ENCODE measurements at regions not wholly inside any gene's neighbourhood (a gene's known extent, or its start where the extent isn't known, plus 50 kb on each side); places are given as distances from the start of the nearest gene placed in this dataset.
A peak's percentile ranks its signal among the peaks of the same experiment; 100 is the strongest.
"Not testable (repeated sequence)": the region's sequence is repeated elsewhere in the genome, so short reads cannot be mapped to it uniquely, and the experiment has no call there.

DNA sequence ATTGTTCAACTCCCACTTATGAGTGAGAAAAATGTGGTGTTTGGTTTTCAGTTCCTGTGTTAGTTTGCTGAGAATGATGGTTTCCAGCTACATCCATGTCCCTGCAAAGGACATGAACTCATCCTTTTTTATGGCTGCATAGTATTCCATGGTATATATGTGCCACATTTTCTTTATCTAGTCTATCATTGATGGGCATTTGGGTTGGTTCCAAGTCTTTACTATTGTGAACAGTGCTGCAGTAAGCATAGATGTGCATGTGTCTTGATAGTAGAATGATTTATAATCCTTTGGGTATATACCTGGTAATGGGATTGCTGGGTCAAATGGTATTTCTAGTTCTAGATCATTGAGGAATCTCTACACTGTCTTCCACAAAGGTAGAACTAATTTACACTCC, 613.0 kb upstream of the MIR17HG start:
- DNase-seq, result not testable (repeated sequence)

DNA sequence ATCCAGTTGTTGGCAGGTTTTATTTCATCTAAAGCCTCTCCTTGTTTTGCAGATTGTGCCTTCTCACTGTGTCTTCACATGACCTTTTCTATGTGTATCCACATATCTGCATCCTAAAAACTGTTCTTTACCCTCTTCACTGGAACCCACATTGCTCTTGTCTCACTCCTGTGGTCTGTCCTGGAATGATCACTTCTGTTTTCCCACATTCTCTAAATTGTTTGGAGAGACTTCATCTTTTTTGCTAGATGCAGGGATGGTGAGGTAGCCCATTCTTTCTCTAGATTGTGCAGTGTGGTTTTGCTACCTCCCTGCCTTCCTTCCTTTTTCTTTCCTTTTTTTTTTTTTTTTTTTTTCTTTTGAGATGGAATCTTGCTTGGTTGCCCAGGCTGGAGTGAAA, 608.6 kb upstream of the MIR17HG start:
- DNase-seq, result no peak

DNA sequence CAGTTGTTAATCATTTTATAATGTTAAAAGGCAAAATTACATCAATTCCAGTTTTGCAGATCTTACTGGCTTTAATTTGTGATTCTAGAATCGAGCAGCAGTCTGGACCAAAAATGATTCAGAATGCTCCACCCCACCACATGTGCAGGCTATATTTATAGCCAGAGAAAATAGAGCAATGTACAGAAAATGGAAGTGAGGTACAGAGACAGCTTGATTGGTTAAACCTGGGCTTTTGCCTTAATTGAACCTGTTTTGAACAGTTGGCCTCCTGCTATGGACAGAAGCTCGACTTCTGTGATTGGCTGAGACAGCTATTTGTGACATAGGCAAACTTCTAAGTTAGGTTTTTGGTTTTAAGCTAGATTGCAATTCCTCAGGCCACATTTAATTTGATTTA, 607.4 kb upstream of the MIR17HG start:
- no peak for DNase-seq

DNA sequence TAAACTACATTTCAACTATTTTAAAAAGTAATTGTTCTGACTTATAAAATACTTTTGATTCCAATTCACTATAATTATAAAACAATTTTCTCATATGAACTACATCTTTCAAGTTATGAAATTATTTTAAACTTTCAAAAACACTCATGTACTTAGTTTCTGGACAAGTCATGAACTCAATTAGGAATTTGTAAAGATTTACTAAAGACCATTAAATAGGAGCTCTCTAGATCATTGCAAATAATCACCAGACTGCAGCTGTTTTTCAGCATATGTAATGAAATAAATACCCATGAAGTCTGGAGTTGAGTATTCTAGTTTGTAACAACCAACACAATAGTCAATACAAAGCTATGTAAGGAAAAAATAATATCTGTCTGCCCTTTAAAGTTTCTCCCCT, 605.1 kb upstream of the MIR17HG start:
- DNase-seq, result no peak

DNA sequence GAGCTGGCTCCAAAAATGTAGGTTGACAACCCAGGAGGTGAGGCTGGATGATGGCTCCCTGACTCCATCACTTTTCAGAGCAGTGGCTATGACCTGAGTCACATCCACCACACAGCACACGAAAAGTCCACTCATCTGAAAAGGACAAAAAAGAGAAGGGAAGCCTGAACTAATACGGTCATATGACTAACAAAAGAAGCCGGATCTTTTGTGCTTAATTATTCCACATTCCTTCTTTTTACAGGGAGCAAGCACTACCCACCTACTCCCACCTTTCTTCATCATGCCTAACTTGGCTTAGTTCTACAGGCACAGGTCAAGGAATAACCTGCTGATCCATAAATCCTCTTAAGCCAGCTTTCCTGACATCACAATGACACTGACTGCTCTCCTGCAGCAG, 601.3 kb upstream of the MIR17HG start:
- no peak for DNase-seq

DNA sequence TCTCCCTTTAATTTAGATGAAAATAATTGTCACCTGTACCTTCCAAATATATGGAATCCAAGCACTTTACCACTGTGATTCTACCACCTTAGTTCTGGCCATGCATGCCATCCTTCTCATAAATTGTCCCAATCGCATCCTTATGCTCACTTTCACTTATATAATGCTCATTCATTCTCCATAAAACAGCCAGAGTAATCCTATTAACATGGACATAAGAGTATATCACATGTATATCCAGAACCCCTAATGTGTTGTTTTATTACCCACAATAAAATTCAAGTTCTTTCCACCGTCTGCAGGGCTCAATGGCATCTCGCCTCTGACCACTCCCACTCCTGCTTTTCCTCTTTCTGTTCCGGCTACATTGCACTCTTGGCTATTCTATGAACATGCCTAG, 597.5 kb upstream of the MIR17HG start:
- DNase-seq, result no peak

DNA sequence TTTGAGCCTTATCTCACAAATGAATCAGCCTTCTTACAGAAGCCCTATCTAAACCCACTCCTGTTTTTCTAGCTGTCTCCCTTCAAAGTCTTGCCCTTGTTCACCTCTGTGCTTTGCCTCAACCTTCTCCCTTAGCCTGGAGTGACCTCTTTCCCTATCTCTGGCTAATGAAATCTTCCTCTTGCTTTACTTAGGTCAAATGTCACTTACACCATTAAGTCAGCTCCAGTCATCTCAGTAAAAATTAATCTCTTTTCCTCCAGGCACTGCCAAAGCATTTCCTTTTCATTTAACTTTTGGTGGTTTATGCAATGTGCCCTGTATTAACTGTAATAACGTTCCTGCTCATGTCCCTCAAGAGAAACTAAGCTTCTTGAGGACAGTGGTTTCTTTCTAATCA, 596.5 kb upstream of the MIR17HG start:
- no peak for DNase-seq

DNA sequence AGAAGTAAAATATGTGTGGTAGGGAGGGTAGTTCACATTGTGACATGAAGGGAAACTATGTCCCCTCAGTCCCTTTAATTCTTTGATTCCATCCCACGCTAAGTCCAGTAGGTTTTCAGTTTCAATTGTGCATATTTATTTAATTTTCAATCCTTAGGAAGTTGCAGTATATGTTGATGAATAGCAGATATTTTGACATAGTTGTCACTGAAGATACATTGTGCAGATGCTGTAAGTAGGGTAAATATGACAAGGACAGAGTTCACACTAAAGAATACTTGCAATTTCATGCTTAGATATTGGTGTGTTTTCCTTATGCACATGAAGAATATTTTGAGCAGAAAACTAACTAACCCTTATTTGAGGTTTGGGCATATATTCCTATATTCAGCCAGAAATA, 595.4 kb upstream of the MIR17HG start:
- no peak for DNase-seq

DNA sequence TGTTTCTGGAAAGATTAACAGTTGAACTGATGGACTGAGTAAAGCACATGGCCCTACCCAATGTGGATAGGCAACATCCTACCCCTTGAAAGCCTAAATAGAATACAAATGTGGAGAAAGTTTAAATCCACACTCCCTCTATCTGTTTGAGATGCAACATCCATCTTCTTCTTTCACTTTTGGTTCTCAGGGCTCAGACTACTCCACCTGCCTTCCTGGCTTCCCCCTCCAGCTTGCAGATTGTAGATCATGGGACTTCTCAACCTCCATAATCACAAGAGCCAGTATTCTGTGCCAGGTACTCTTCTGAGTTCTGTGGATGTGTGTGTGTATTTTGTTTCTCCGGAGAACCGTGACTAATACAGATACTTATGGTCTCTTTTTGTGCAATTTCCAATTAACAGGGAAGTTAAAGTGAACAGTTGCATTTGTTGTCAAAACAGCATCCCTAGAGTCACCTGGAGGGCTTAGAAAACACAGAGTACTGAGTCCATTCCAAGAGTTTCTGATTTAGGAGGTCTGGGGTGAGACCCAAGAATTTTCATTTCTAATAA, 590.3 kb upstream of the MIR17HG start:
- DNase-seq, result peak; percentile 89

DNA sequence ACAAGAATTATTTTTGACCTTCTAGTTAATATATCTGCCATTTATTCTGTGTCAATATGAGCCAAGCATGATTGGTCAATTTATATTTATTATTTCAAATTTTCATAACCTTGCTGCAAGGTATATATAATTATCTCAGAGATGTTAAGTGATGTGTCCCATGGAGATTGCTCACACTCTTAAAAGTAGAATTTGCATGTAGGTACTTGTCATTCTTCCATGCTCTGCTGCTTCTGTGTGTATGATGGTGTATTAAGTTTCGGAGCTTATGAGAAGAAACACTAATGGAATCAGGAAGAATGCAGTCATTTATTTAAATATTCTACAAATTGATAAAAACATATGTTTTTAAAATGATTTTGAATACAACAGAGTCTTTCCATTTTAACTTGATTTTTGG, 586.8 kb upstream of the MIR17HG start:
- peak; percentile 2 for DNase-seq

DNA sequence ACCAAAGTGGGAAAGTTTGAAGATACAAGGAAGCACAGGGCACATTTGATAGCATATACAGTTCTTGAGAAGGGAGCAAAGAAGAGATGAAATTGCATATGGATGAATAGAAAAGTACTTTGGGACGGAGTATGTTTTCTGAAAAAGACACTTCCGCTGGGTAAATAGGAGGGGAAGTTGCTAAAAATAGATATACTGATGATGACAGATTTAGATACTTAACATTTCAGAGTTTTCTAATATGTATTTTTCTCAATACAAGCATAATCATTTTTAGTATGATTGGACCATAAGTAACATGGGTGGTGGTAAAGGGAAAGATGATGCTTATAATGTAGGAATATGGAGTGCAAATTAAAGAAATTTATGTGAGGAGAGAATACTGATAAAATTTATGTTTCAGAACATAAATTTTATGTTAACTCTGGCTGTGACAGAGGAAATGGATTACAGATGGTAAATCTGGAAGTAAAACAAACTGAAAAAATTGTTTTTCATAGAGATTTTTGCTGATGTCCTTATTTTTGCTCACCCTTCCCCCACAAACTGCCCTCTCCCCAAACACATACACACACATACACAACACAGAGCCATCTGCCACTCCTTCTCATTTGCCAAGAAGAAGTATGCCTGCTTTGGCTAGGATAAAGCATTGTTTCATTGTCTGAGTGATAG, 583.9 kb upstream of the MIR17HG start:
- DNase-seq, result no peak

DNA sequence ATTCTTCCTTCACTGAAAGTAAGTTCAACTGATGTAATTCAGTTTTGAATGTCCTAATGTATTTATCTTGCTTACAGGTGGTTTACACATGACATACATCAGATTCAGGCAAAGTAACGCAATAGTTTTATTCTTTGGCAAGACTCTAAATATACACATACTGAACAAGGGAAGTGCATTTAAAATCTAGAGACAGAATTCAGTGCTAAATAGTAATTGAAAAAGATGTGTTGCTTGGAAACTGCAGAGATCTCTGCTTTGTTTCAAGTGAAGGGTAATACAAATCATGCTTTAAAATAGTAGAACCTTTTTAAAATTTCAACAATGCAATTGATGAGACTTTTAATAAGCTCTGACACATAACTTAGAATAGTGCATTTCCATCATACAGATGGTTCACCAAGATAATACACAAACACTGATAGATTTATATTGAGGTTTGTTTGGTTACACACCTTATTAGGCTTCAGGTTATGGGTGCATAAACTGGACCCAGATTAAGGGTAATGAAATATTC, 581.0 kb upstream of the MIR17HG start:
- no peak for DNase-seq

DNA sequence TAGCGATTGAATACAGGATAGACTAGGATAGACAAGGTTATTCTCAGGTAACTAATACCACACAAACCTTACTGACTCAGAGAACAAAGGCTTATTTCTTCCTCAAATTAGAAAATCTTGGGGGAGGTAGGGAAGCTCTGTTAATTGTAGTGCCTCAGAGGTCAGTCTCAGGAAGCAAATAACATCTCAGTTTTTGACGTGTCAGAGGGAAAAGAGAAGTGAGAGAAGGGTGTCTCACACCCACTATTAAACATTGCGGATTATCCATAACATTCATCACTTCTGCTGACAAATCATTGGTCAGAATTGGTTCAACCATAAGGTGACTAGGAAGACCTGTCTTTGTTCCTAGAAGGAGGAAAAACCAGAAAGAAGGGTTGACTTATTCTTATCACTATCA, 579.4 kb upstream of the MIR17HG start:
- no peak for DNase-seq

DNA sequence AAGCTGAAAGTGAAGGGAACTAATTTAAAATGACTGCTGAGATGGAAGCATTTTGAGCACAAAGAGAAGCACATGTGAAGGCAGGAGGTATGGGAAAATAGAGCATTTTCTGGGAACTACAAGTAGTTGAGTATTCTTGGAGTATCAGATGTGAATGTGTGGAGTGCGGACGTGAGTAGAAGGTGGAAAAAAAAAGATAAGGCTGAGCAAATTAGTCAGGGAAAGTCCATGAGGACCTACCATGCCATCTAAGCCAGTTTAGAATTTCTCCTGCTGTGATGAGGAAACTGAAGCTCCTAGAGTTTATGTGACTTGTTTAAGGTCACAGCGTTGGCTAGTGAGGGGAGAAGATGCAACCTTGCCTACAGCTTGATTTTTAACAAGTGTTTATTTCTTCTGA, 578.1 kb upstream of the MIR17HG start:
- DNase-seq, result no peak

DNA sequence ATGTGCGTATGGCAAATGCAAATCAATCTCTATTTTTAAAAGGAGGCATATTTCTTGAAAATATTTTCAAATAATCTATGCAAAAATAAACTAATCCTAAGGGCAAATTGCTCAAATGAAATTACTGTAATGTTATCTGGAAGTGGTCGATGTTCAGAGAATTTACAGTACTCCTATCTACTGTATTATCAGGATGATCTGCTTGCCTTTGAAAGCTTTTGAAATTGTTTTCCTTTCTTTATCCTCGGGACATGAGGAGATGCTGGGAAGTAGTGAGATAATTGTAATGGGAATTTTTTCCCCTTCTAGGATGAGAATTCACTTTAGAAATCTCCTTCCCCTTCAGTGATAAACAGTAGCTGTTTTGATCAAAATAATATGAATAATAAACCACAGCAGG, 577.2 kb upstream of the MIR17HG start:
- DNase-seq, result no peak

DNA sequence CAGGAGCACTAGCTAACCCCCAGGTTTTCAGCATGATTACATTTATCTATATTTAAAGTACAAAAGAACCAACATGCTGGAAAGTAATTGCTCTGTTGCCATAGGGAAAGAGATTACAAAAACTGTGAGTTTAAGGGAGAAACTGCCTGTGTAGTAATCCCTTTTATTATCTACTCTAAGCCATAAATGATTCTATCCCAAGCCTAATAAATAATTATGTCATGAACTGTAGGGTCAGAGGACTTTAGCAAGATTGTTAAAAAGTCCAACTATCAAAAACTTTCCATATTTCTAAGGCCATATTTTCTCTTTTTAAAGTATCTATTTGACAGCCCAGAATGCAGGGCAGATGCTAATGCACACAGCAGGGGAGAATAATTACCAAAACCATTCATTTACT, 573.8 kb upstream of the MIR17HG start:
- DNase-seq, result no peak

DNA sequence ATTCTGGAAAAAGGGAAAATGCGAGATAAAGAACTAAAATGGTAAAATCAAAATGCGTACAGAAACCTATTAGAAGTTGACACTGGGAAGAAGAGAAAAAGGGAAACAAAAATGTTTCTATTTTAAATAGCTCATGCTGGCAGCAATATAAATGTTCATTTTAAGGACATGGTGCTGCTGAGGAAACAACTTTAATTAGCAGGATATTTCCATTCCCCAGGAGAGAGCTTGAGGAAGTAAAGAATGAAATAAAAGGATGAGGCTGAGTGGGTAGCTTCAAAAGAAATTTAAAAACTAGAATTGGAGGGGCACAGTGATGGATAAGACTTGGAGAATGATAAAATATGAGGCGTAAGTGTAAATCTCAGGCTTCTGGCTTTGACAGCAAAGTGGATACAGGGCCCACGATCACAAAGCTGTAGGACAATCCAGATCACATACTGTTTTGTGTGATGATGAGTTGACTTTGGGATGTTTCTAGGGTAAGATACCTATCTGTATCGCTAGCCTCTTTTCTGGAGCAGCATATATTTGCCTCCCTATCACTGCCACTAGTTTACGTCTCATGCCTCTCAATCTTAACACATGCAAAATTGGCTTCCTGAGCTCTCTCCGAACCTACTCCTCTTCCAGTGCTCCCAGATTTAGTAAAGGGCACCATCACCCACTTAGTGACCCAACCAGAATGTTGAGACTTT, 571.3 kb upstream of the MIR17HG start:
- no peak for DNase-seq

DNA sequence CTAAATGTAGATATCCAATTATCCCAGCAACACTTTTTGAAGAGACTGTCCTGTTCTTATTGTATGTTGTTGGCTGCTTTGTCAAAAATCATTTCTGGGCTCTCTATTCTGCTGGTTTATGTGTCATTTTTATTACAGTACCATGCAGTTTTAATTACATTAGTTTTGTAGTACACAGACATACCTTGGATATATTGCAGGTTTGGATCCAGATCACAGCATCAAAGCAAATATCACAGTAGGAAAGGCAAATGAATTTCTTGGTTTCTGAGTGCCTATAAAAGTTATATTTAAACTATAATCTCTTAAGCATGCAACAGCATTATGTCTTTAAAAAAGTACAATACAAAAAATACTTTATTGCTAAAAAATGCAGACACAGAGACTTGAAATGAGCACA, 564.2 kb upstream of the MIR17HG start:
- no peak for DNase-seq

DNA sequence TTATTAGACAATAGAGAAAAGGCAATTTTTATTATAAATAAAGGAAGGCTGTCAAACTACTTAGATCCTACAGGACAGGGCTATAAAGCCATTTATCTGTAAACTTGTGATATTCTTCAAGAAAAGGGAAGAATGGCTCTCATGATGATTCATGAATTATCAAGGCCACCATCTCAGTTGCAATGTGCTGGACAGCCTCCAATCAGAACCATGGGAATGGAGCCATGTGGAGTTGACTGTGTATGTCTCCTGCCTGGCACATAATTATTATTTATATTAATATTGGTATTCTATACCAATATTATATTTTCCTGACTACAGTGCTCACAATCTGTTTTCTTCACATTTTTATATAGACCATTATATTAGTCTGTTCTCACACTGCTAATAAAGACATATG, 560.5 kb upstream of the MIR17HG start:
- DNase-seq, result no peak

DNA sequence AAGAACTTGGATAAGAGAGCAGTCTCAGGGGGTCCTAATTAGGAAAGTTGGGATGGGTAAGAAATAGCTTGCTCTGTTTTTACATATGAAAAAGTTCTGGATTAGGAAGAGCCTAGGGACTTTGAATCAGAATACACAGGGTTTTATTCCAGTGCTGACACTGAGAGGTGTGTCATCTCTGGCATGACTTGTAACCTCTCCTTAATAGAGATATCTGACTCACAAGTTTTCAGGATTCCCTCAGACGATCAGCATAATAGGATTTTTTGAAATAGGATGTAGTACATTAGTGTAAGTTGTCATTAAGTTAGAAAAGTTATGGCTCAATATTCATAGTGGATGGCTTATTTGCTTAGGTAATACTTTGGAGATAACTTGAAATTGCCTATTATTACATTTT, 555.2 kb upstream of the MIR17HG start:
- no peak for DNase-seq

DNA sequence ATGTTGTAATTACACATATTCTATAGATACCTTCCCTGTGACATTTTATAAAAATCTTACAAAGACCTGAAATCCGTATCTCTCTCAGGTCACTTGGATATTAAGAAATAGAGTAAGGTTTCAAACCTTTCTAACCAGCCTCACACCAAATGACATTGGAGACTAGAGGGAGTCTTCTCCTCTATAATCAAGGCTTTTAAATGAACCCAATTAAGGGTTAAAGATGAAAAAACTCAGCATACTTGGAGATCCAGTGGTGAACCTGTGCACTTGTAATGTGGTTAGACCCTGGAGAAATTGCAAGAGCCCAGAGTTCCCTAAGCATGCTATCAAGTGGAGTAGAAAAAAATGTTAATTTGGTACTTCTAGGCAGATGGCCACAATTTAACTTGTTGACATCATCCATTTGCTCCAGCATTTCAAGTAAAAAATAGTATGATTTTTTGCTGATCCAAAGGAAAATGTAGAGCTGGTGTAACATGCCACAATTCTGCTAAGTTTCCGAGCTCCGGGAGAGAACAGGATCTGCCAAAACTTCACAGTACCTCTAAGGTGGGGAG, 554.1 kb upstream of the MIR17HG start:
- DNase-seq, result no peak

DNA sequence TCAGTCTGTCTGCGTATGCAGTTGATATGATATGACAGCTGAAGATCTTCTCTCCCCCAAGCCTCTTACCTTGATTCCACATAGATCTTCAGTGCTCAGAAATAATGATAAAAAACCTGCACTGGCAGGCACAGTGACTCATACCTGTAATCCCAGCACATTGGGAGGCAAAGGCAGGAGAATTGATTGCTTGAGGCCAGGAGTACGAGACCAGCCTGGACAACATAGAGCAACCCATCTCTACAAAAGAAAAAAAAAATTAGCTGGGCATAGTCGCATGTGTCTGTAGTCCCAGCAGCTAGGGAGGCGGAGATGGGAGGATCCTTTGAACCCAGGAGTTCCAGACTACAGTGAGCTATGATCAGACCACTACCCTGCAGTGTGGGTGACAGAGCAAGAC, 551.0 kb upstream of the MIR17HG start:
- no peak for DNase-seq

DNA sequence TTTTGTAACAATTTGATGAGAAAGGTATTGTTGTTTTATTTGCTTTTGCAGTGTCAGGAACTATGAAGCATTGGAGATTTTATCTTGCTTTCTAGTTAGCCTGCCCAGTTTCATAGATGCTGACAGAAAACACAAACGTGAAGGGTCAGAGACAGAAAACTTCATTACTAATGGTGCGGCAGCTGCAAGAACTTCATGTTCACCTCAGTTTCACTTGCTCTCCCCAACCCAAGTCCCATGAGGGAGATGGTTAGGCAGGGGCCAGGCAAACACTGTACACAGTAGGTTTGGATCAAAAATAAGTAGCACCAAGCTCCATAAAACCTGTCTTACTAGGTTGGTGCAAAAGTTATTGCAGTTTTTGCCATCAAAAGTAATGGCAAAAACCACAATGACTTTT, 550.2 kb upstream of the MIR17HG start:
- DNase-seq, result no peak

DNA sequence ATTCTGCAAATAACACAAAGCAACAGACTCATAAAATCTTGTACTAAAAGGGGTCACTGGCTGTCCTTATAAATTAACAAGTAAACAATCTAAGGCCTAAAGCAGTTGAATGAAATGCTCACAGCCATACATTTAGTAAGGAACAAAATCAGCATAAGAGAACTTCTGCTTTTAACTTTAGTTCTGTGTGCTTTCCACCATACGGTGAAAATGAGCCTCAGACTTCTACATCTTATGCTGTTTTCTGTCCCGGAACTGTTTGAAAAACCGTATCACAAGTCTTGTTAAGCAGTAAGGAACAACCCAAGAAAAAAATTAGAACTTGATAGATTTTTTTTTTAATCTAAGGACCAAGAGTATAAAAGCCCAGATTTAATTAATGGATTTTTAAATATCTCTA, 549.1 kb upstream of the MIR17HG start:
- no peak for DNase-seq

Data from NCI-H345 (cell line).